Psoas muscle (tissue), 7 donors: ENCODE measurements at regions not wholly inside any gene's neighbourhood (a gene's known extent, or its start where the extent isn't known, plus 50 kb on each side); places are given as distances from the start of the nearest gene placed in this dataset.
A peak's percentile ranks its signal among the peaks of the same experiment; 100 is the strongest.

ENCODE experiments used
- ATAC-seq, 4 donors: fragments of 200-7000 bp; cut with Tn5 transposase; one replicate each; pipeline ENCODE4 v1.9.1; 2020; ENCODE audit warnings: moderate library complexity in 3 of 4, mild to moderate bottlenecking in 2 of 4
- DNase-seq, 2 donors: peaks; one replicate each; pipeline ENCODE4 v3.0.0-alpha.2; 2020
- H3K27ac ChIP-seq: fragments of 200-600 bp; one replicate; pipeline ENCODE4 v1.8.0; 2022
- H3K27me3 ChIP-seq, 3 donors: fragments of 200-600 bp in 1 of 3; one replicate each; pipeline versions ENCODE4 v1.6.1 to v1.8.0; 2013 to 2022; ENCODE audit warnings: low read length in 2 of 3, mild to moderate bottlenecking in 2 of 3, moderate library complexity in 1 of 3; ENCODE audit not compliant: insufficient read depth in 3 of 3
- H3K36me3 ChIP-seq, 2 donors: fragments of 200-600 bp in 1 of 2; one replicate each; pipeline versions ENCODE4 v1.6.1 to v1.8.0; 2013 to 2022; ENCODE audit warnings: low read depth in 1 of 2, mild to moderate bottlenecking in 1 of 2, moderate library complexity in 1 of 2; ENCODE audit not compliant: insufficient read depth in 1 of 2
- H3K4me1 ChIP-seq: fragments of 200-600 bp; one replicate; pipeline ENCODE4 v1.8.0; 2022
- H3K4me3 ChIP-seq: fragments of 200-600 bp; one replicate; pipeline ENCODE4 v1.8.0; 2022; ENCODE audit warnings: mild to moderate bottlenecking
- H3K9me3 ChIP-seq: fragments of 200-600 bp; one replicate; pipeline ENCODE4 v1.8.0; 2022
- CTCF ChIP-seq: fragments of 200-600 bp; IDR thresholded peaks from one replicate; pipeline ENCODE4 v1.8.0; 2022; ENCODE audit warnings: antibody characterized with exemption
- WGBS, 3 donors: extraction: QIAGEN DNeasy Blood & Tissue Kit; methylation state at CpG; one replicate each; pipeline versions ENCODE4 v1.1.6 to v1.1.7; 2013; 5-methylcytosine and 5-hydroxymethylcytosine counted together
- intact Hi-C, 2 donors: fragments of 100-400 bp; cut with DNase I; formaldehyde crosslinking; loops; one replicate each; pipeline versions ENCODE4 v1.11.0 to v1.14.2; 2022
- donor health status: healthy with polysubstance abuse.
- donor health status: DM: no; HTN: no; CAD: no; lungs with moderate emphysema.
- donor health status: Bipolar disorder and iron deficiency.
- donor health status: healthy.
- donor health status: DM: yes; HTN: yes; CAD: no.
- donor health status: DM: no; HTN: no; CAD: no.
- donor health status: DM: yes; HTN: yes; CAD: no.

DNA sequence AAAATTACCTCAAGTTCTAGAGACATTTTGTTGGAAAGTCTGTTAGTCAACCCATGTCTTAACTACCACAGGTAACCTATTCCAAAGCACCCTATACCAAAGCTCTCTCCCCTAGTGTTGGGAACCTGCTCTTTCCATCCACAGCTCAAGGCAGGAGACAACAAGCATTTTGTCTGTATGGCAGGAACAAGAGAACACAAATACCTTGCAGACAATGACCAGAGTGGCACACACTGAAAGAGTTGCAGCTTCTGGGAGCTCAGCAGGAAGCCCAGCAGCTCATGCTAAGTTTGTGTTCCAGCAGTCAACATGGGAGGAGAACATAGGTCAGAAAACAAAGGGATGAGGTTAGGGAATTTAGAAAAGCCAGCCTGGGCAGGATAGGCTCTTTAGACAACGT, 300.8 kb downstream of the HHIPL2 start:
- Histone ChIP-seq H3K27me3 (no peaks in the 10 kb centered on the region), H3K36me3 (no peaks in the 10 kb centered on the region), H3K4me3 (no peak overlapping the region), H3K27ac (no peak overlapping the region), H3K9me3 (no peaks in the 10 kb centered on the region), H3K4me1 (no peaks in the 10 kb centered on the region)
- TF ChIP-seq CTCF = no peak
- no peak for ATAC-seq
- intact Hi-C loops = no loop called here
- DNase-seq = no peak
- WGBS, 3 donors = 30 to 37% (median 32%) methylated on average over 1 of the region's 1 CpG

GRCh38 chr1:222243902-222244301, 304.0 kb downstream of the HHIPL2 start:
- Histone ChIP-seq H3K4me3 (no peak overlapping the region), H3K27ac (no peak overlapping the region), H3K36me3 (no peaks in the 10 kb centered on the region), H3K27me3 (no peaks in the 10 kb centered on the region), H3K9me3 (no peaks in the 10 kb centered on the region), H3K4me1 (no peaks in the 10 kb centered on the region)
- 50 to 73% (median 70%) methylated on average over 2 of the region's 2 CpGs for WGBS, 3 donors
- no peak for TF ChIP-seq CTCF
- DNase-seq (no peak), ATAC-seq (no peak)
- intact Hi-C loops = no loop called here

GRCh38 chr1:222242492-222242891, 305.4 kb downstream of the HHIPL2 start:
- Histone ChIP-seq H3K4me3 (no peak overlapping the region), H3K4me1 (no peaks in the 10 kb centered on the region), H3K36me3 (no peaks in the 10 kb centered on the region), H3K27ac (no peak overlapping the region), H3K27me3 (no peaks in the 10 kb centered on the region), H3K9me3 (no peaks in the 10 kb centered on the region)
- DNase-seq (no peak), ATAC-seq (no peak)
- WGBS, 3 donors = 44 to 56% (median 47%) methylated on average over 1 of the region's 1 CpG
- intact Hi-C loops = no loop called here
- no peak for TF ChIP-seq CTCF

DNA sequence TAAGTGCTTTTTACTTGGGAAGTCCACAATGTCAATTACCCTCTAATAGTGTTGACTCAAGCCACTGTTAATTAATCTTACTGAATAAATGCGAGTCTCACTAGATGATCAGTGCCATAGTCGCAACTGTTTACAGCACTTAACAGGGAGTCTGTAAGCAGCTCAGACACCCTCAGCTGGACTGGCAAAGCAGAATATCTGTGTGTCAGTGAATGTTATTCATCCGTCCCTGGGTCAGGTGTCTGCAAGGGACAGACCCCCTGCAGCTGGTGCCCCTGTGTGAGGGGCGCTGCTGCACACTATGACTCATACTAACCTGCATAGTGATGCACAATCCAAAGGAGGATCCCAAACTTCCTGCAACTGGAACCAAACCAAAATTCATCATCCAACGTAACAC, 306.5 kb downstream of the HHIPL2 start:
- no peaks in the 10 kb centered on the region for H3K27me3 ChIP-seq
- 84 to 90% (median 89%) methylated on average over 5 of the region's 5 CpGs for WGBS, 3 donors
- no peak overlapping the region for H3K27ac ChIP-seq
- no peaks in the 10 kb centered on the region for H3K4me1 ChIP-seq
- no peak for ATAC-seq
- no peak overlapping the region for H3K4me3 ChIP-seq
- intact Hi-C loops = no loop called here
- H3K9me3 ChIP-seq = no peaks in the 10 kb centered on the region
- no peak for TF ChIP-seq CTCF
- no peaks in the 10 kb centered on the region for H3K36me3 ChIP-seq
- DNase-seq = no peak

GRCh38 chr1:222240536-222241181, 307.2 kb downstream of the HHIPL2 start:
- DNase-seq = no peak
- Histone ChIP-seq H3K27ac (no peak overlapping the region), H3K27me3 (no peaks in the 10 kb centered on the region), H3K4me3 (no peak overlapping the region), H3K4me1 (no peaks in the 10 kb centered on the region), H3K36me3 (no peaks in the 10 kb centered on the region), H3K9me3 (no peaks in the 10 kb centered on the region)
- intact Hi-C loops = no loop called here
- 76 to 86% (median 85%) methylated on average over 7 of the region's 7 CpGs for WGBS, 3 donors
- TF ChIP-seq CTCF = no peak
- ATAC-seq = peak in 1 of 4 donors; percentile 44
